Spleen (tissue), 7 donors: ENCODE measurements at regions not wholly inside any gene's neighbourhood (a gene's known extent, or its start where the extent isn't known, plus 50 kb on each side); places are given as distances from the start of the nearest gene placed in this dataset.

Experiments
- POLR2A ChIP-seq, 3 donors: fragments of 450-650 bp; IDR thresholded peaks; one replicate each; pipeline ENCODE4 v1.5.1; 2017; ENCODE audit warnings: antibody characterized with exemption in 3 of 3, mild to moderate bottlenecking in 1 of 3
- POLR2AphosphoS5 ChIP-seq, 3 donors: sonication (generic); formaldehyde crosslinking; IDR thresholded peaks; one replicate each; pipeline ENCODE4 v1.5.1; 2017; ENCODE audit warnings: antibody characterized with exemption in 3 of 3
- TF ChIP-seq, protein P1 (sequence below), 11 experiments: fragments of 200-600 bp in 7 of 11; fragments of 450-650 bp in 4 of 11; sonication (generic) in 4 of 11; IDR thresholded peaks in 8 of 11; conservative IDR thresholded peaks in 3 of 11; 1 replicate in 7 of 11; 2 replicates in 4 of 11; pipeline versions ENCODE4 v1.4.0 to v1.8.0; 2016 to 2021; ENCODE audit warnings: antibody characterized with exemption in 11 of 11, inconsistent platforms in 4 of 11, mild to moderate bottlenecking in 1 of 11
- donor health status: DM: no; HTN: no; CAD: no; lungs with moderate emphysema.
- donor health status: DM: no; HTN: no; CAD: no.
- donor health status: DM: no; HTN: no; CAD: no.

DNA sequence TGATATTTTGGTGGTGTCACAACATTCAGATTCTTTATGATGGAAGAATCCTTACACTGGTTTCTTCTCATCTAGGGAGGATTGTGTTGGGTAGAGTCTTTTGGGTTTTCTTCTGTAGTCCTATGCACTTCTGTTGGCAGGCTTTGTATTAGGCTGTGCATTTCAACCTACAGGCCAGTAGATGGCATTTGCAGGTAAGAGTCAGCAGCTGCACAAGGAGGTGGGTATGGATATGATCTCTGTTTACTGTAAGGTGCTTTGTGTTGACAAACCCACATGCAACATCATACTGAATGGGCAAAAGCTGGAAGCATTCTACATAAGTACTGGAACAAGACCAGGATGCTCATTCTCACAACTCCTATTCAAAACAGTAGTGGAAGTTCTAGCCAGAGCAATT is 656.8 kb downstream of the METTL4 start:
- TF ChIP-seq, protein P1, sequence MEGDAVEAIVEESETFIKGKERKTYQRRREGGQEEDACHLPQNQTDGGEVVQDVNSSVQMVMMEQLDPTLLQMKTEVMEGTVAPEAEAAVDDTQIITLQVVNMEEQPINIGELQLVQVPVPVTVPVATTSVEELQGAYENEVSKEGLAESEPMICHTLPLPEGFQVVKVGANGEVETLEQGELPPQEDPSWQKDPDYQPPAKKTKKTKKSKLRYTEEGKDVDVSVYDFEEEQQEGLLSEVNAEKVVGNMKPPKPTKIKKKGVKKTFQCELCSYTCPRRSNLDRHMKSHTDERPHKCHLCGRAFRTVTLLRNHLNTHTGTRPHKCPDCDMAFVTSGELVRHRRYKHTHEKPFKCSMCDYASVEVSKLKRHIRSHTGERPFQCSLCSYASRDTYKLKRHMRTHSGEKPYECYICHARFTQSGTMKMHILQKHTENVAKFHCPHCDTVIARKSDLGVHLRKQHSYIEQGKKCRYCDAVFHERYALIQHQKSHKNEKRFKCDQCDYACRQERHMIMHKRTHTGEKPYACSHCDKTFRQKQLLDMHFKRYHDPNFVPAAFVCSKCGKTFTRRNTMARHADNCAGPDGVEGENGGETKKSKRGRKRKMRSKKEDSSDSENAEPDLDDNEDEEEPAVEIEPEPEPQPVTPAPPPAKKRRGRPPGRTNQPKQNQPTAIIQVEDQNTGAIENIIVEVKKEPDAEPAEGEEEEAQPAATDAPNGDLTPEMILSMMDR (IDR thresholded peaks at IDR 0.05 in 8 of 11, conservative IDR thresholded peaks at IDR 0.05 in 3 of 11) = no peak
- TF ChIP-seq POLR2AphosphoS5 (IDR thresholded peaks at IDR 0.05) (no peak), POLR2A (IDR thresholded peaks at IDR 0.05) (no peak)
